Neural progenitor cell (in vitro differentiated cells): ENCODE measurements at regions not wholly inside any gene's neighbourhood (a gene's known extent, or its start where the extent isn't known, plus 50 kb on each side); places are given as distances from the start of the nearest gene placed in this dataset.

ENCODE experiments used
- EZH2 ChIP-seq: fragments of 200-600 bp; sonication (generic); IDR thresholded peaks from 2 replicates; pipeline ENCODE4 v1.6.1; 2017; ENCODE audit warnings: antibody characterized with exemption, mild to moderate bottlenecking, moderate library complexity
- EZH2phosphoT487 ChIP-seq: fragments of 200-600 bp; sonication (generic); IDR thresholded peaks from 2 replicates; pipeline ENCODE4 v1.6.1; 2017; ENCODE audit warnings: antibody characterized with exemption
- TF ChIP-seq, protein P1 (sequence below): fragments of 200-600 bp; sonication (generic); IDR thresholded peaks from 2 replicates; pipeline ENCODE4 v1.5.1; 2017; ENCODE audit warnings: antibody characterized with exemption, mild to moderate bottlenecking

DNA sequence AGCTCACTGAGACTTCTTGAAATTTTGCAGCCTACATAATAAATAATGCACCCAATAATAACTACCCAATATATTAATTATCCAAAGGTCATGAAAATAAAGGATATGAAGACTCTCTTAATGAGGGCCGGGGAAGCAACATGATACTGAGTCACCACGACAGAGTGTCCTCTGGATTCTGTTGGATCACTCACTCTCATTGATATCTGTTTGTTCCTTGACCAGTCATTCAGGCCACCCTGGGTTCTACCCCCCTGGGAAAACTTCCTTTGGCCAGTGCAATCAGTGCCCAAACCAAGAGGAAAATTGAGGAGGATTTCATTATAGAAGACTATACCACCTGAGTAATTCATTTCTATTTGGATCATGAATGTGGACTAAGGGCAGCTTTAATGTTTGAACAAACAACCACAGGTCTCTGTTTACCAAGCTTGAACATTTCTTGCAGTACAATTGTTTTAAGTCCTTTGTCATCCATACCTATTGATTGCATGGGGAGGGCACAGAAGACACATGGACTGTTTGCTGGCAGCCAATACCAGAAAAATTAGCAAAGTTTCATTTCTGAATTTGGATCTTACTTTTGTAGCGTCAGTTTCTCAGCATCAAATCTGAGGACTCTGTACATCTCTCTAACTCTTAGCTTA is 137.2 kb upstream of the FGGY start:
- TF ChIP-seq EZH2phosphoT487 (no peak), EZH2 (no peak)
- TF ChIP-seq, protein P1, sequence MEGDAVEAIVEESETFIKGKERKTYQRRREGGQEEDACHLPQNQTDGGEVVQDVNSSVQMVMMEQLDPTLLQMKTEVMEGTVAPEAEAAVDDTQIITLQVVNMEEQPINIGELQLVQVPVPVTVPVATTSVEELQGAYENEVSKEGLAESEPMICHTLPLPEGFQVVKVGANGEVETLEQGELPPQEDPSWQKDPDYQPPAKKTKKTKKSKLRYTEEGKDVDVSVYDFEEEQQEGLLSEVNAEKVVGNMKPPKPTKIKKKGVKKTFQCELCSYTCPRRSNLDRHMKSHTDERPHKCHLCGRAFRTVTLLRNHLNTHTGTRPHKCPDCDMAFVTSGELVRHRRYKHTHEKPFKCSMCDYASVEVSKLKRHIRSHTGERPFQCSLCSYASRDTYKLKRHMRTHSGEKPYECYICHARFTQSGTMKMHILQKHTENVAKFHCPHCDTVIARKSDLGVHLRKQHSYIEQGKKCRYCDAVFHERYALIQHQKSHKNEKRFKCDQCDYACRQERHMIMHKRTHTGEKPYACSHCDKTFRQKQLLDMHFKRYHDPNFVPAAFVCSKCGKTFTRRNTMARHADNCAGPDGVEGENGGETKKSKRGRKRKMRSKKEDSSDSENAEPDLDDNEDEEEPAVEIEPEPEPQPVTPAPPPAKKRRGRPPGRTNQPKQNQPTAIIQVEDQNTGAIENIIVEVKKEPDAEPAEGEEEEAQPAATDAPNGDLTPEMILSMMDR = no peak
